Fibroblast of lung (primary cell): ENCODE measurements at regions not wholly inside any gene's neighbourhood (a gene's known extent, or its start where the extent isn't known, plus 50 kb on each side); places are given as distances from the start of the nearest gene placed in this dataset.

Experiments used
- EZH2 ChIP-seq: IDR thresholded peaks from 2 replicates; pipeline ENCODE4 v1.5.1; 2012; ENCODE audit warnings: low read length, control low read depth, mild to moderate bottlenecking; ENCODE audit errors: missing control alignments
- TF ChIP-seq, protein P1 (sequence below), 2 donors: IDR thresholded peaks in 1 of 2; conservative IDR thresholded peaks in 1 of 2; 1 replicate in 1 of 2; 2 replicates in 1 of 2; pipeline ENCODE4 v1.5.1; 2011 to 2012; ENCODE audit warnings: low read length in 2 of 2, control low read depth in 1 of 2, inconsistent platforms in 1 of 2, low read depth in 1 of 2, mild to moderate bottlenecking in 1 of 2

DNA sequence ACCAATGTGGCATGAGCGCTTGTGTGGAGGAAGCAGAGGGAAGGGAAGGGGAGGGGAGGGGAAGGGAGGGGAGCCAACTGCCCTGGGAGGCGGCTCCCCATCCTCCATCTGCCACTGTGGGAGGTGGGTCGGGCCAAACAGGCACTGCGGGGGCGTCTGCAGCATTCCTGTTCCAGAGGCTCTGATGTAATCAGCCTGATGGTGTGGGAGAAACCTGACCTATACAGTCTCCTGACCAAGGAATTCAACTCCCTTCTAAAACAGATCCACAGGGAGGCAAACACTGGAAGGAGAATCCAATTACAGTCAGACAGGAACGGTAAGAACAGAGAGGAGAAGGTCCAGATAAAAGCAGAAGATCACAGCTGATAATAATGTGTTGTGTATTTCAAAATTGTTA lies 88.8 kb downstream of the CD8B2 start:
- TF ChIP-seq, protein P1, sequence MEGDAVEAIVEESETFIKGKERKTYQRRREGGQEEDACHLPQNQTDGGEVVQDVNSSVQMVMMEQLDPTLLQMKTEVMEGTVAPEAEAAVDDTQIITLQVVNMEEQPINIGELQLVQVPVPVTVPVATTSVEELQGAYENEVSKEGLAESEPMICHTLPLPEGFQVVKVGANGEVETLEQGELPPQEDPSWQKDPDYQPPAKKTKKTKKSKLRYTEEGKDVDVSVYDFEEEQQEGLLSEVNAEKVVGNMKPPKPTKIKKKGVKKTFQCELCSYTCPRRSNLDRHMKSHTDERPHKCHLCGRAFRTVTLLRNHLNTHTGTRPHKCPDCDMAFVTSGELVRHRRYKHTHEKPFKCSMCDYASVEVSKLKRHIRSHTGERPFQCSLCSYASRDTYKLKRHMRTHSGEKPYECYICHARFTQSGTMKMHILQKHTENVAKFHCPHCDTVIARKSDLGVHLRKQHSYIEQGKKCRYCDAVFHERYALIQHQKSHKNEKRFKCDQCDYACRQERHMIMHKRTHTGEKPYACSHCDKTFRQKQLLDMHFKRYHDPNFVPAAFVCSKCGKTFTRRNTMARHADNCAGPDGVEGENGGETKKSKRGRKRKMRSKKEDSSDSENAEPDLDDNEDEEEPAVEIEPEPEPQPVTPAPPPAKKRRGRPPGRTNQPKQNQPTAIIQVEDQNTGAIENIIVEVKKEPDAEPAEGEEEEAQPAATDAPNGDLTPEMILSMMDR (conservative IDR thresholded peaks at IDR 0.05 in 1 of 2, IDR thresholded peaks at IDR 0.05 in 1 of 2; ENCODE audit: low read depth in 1 of 2, low read length in 2 of 2): no peak
- no peak for TF ChIP-seq EZH2
